SK-MEL-5 (cell line): ENCODE measurements at regions not wholly inside any gene's neighbourhood (a gene's known extent, or its start where the extent isn't known, plus 50 kb on each side); places are given as distances from the start of the nearest gene placed in this dataset.

Experiments
- DNase-seq: peaks from one replicate; pipeline ENCODE4 v3.0.0-alpha.2; 2016; ENCODE audit warnings: low read depth, low spot score
- in situ Hi-C: cut with HindIII; loops from 2 replicates; pipeline ENCODE4 v1.10.0; 2016; ENCODE audit warnings: low sequenced_read_pairs, high pct_unique_total_duplicates, low pct_unique_long_range_greater_than_20kb

- DNase-seq, result no peak
- in situ Hi-C loops, result no loop called here
Observed at GRCh38 chr2:146041274-146041910, 1521.5 kb upstream of the ZEB2 start.

GRCh38 chr2:146040051-146040450, 1520.1 kb upstream of the ZEB2 start:
- in situ Hi-C loops, result no loop called here
- no peak for DNase-seq

- no peak for DNase-seq
- in situ Hi-C loops, result no loop called here
Observed at GRCh38 chr2:146038014-146038413, 1518.1 kb upstream of the ZEB2 start.

DNA sequence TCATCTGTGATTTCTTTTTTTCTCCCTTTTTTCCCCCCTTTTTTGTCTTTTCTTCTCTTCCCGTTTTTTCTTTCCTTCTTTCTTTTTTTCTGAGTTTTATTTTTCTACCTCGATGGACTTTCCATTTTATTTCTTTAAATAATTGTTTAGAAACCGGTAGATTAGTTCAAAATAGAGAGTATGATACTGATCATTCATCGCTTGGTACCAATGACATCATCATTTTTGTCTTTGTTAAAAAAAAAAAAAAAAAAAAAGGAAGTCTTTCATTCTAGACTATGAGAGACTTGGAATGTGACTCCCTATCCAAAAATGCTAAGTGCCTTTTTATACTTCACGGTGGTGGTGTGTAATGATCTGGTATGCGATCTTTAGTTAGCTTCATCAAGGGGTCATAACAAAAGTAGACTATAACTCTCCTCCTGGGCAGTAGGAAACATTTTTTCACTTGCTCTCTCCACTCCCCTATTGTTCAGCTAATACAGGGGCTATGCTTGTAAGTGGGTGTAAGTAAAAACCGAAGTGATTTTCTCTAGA, 1517.5 kb upstream of the ZEB2 start:
- no peak for DNase-seq
- in situ Hi-C loops, result no loop called here

DNA sequence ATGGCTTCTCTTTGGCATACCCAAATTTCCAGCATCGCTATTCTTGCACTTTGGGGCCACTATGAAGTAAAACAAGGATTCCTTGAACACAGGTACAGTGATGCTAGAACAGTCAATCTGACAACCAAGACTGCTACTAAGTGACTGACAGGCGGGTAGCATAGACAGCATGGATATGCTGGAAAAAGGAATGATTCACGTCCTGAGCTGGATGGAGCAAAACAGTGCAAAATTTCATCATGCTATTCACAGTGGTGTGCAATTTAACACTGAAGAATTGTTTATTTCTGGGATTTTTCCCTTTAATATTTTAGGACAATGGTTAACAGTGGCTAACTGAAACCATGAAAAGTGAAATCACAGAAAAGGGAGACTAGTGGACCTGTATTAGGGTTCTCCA, 1511.2 kb upstream of the ZEB2 start:
- no peak for DNase-seq
- in situ Hi-C loops, result no loop called here

DNA sequence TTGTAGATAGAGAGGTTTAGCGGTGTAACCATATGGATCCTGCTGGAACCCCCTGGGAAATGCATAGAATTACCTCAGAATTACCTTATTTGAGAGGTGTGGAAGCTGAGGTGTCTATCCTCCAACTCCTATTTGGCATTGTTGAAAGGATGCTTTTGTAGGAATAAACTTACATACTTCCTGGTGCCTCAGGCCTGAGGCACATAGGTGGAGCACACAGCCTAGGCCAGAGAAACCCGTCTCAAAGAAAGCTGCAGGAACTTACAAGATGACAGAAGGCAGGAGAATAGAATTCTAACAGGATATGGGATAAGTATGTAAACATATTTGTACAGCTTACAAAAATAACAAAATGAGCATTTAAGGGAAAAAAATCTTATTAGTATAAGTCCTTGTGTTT, 1507.2 kb upstream of the ZEB2 start:
- DNase-seq, result no peak
- in situ Hi-C loops, result no loop called here

GRCh38 chr2:146025519-146025918, 1505.6 kb upstream of the ZEB2 start:
- in situ Hi-C loops, result no loop called here

DNA sequence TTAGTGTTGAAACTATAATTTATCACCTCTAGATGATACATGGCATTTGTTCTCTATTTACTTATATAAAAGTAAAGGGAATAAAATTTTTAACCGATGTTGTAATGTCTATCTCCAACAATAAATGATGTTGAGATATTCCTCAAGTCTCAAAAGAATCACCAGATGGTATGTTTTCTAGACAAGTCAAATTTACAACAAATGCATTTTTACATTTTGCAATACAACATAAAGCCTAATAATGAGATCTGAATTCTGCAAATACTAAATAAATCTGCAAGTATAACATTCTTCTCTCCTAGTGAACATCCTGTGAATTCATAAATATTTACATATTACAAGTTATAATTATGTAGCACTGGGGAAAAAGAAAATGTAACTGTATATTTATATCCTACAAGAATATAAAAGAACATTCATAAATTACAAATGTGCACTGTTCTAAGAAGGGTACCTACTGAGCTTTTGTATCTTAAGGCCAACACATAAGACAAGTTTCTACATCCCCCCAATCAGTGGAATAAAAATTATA, 1504.4 kb upstream of the ZEB2 start:
- in situ Hi-C loops, result no loop called here

More at GRCh38 chr2:146025519-146025918, 1505.6 kb upstream of the ZEB2 start:
- DNase-seq, result no peak

DNA sequence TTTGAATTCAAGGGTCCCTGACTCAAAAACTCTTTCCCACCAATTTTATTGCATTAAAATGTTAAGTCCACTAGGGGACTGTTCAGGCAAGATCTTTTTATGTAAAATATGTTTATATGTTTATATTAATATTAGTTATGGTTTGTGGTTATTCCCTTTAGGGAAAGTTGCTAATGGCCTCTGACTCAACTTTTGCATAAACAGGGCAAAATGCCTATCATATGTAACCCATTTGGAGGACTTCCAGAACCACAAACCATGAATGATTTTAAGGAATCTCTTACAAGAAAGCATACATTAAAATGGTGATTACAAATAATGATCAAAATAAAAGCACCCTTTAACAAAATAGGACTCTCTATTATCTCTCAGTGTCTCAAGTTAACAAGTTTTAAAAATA, 1484.5 kb upstream of the ZEB2 start:
- in situ Hi-C loops, result no loop called here
- peak; percentile 30 for DNase-seq

More for the DNA sequence above, 1504.4 kb upstream of the ZEB2 start:
- DNase-seq, result no peak

- no peak for DNase-seq
- in situ Hi-C loops, result no loop called here
Observed at GRCh38 chr2:146003337-146003736, 1483.4 kb upstream of the ZEB2 start.

DNA sequence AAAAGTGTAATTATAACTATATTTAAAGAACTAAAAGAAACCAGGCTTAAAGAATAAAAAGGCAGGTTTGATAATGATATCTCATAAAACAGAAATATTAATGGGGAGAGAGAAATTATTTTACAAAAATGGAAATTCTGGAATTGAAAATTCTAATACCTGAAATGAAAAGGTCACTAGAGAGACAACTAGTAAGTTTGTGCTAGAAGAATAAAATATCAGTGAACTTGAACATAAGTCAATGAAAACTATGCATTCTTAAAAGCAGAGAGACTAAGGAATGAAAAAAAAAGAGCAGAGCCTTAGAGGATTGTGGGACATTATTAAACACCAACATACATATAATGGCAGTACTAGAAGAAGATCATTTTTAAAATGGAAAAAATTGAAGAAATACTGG, 1475.0 kb upstream of the ZEB2 start:
- in situ Hi-C loops, result no loop called here
- DNase-seq, result no peak

DNA sequence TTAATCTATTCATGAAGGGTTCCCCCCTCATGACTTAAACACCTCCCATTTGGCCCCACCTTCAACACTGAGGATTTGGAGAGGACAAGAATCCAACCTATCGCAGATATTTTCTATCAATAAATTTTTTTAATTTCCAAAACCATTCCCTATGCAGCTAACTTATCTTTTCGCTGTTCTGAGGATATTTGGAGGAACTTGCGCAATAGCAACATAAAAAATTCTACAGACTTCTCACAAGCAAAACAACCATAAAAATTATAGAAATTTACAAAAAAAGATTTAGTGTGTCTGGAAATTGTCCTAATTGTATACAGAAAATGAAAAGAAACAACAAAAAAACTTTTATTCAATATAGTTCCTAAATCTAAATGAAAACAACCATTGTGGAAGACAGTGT, 1472.7 kb upstream of the ZEB2 start:
- in situ Hi-C loops, result no loop called here

GRCh38 chr2:145987793-145988192, 1467.9 kb upstream of the ZEB2 start:
- in situ Hi-C loops, result no loop called here
- peak; percentile 7 for DNase-seq

More for the DNA sequence above, 1472.7 kb upstream of the ZEB2 start:
- no peak for DNase-seq

- no peak for DNase-seq
- in situ Hi-C loops, result no loop called here
Observed at GRCh38 chr2:145985517-145985916, 1465.6 kb upstream of the ZEB2 start.

DNA sequence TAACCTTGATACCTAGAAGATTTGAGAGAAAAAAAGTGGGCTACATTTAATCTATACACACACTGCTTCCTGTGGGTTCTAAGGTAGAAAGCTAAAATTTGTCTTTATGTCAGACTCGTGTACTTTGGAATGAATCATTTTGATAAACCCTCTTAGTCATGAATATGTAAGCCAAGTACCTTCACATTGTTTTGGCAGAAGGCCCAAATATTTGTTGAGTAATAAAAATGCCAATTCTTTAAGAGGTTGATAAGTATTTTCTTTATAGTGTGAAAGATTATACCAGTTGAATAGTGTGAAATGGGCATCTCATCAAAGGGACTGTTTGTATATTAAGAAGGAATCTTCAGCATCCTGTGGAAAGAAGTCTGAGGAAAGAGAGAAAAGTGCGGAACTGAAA, 1464.7 kb upstream of the ZEB2 start:
- in situ Hi-C loops, result no loop called here

DNA sequence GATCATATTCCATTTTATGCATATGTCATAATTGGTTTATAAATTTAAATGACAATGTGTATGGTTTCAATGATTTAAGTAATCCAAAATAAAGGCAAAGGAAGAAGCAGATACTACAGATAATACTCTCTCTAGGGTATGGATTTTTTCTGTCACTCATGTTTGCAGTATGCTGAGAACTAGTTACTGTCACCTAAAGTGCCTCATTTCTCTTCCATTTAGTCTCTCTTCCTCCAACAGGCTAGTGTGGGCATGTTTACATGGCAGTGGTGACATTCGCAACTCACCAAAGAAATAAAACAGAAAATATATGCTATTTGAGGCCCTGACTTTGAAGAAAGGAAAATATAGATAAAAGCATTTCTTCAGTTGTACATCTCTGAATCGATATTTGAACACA, 1460.4 kb upstream of the ZEB2 start:
- in situ Hi-C loops, result no loop called here
- DNase-seq, result no peak

More for the DNA sequence above, 1464.7 kb upstream of the ZEB2 start:
- no peak for DNase-seq

GRCh38 chr2:145975406-145975805, 1455.5 kb upstream of the ZEB2 start:
- in situ Hi-C loops, result no loop called here
- DNase-seq, result no peak

- no peak for DNase-seq
- in situ Hi-C loops, result no loop called here
Observed at GRCh38 chr2:145961846-145962245, 1441.9 kb upstream of the ZEB2 start.

GRCh38 chr2:145960479-145961163, 1440.7 kb upstream of the ZEB2 start:
- in situ Hi-C loops, result no loop called here
- DNase-seq, result no peak
